B cell (primary cell): ENCODE measurements at regions not wholly inside any gene's neighbourhood (a gene's known extent, or its start where the extent isn't known, plus 50 kb on each side); places are given as distances from the start of the nearest gene placed in this dataset.

Experiments used
- ATAC-seq: fragments of 200-7000 bp; cut with Tn5 transposase; one replicate; pipeline ENCODE4 v1.10.0; 2021; ENCODE audit warnings: low read depth, mild to moderate bottlenecking, moderate number of reproducible peaks, moderate library complexity
- CTCF ChIA-PET: fragments of 350-600 bp; sonication (Branson Sonifier 250); formaldehyde crosslinking; loops from one replicate; lab custom pipeline; 2021; ENCODE audit warnings: antibody characterized with exemption, inconsistent platforms; lab: Charles Lee
- POLR2A ChIA-PET: fragments of 350-600 bp; sonication (Branson Sonifier 250); formaldehyde crosslinking; loops from one replicate; lab custom pipeline; 2021; ENCODE audit warnings: antibody characterized with exemption; lab: Charles Lee
- DNase-seq: peaks from one replicate; pipeline ENCODE4 v3.0.0; 2013
- H2AFZ ChIP-seq: 2 replicates; pipeline ENCODE4 v1.6.1; 2012; ENCODE audit warnings: mild to moderate bottlenecking, low read depth, low read length; ENCODE audit not compliant: insufficient read depth, poor library complexity, severe bottlenecking
- H3K27ac ChIP-seq, 2 donors: 1 replicate in 1 of 2; 2 replicates in 1 of 2; pipeline ENCODE4 v1.5.1; 2012 to 2013; ENCODE audit warnings: low read length in 2 of 2, mild to moderate bottlenecking in 2 of 2, moderate library complexity in 1 of 2
- H3K27me3 ChIP-seq, 4 experiments: fragments of 200-600 bp in 1 of 4; sonication (generic) in 1 of 4; replicated peaks in 1 of 4; 1 replicate in 2 of 4; 2 replicates in 2 of 4; pipeline versions ENCODE4 v1.6.1 to v1.7.0; 2013 to 2016; ENCODE audit warnings: low read length in 3 of 4, mild to moderate bottlenecking in 2 of 4, mixed read lengths in 1 of 4, moderate library complexity in 1 of 4; ENCODE audit not compliant: insufficient read depth in 4 of 4, control insufficient read depth in 3 of 4; ENCODE audit errors: control extremely low read depth in 1 of 4
- H3K36me3 ChIP-seq, 2 experiments: replicated peaks in 1 of 2; 1 replicate in 1 of 2; 2 replicates in 1 of 2; pipeline versions ENCODE4 v1.6.1 to v1.7.1; 2013; ENCODE audit warnings: low read length in 1 of 2; ENCODE audit not compliant: insufficient read depth in 2 of 2, control insufficient read depth in 1 of 2; ENCODE audit errors: control extremely low read depth in 1 of 2, extremely low read depth in 1 of 2
- H3K4me1 ChIP-seq, 2 donors: fragments of 200-600 bp in 1 of 2; sonication (generic) in 1 of 2; 1 replicate in 1 of 2; 2 replicates in 1 of 2; pipeline versions ENCODE4 v1.5.1 to v1.6.1; 2013 to 2017; ENCODE audit warnings: low read length in 2 of 2; ENCODE audit not compliant: control insufficient read depth in 2 of 2, insufficient read depth in 2 of 2
- H3K4me2 ChIP-seq: replicated peaks from 2 replicates; pipeline ENCODE3; 2012; ENCODE audit warnings: mild to moderate bottlenecking, low read depth, low read length; ENCODE audit not compliant: poor library complexity, severe bottlenecking
- H3K4me3 ChIP-seq, 5 experiments: fragments of 200-600 bp in 1 of 5; sonication (generic) in 1 of 5; 1 replicate in 3 of 5; 2 replicates in 2 of 5; pipeline versions ENCODE4 v1.5.1 to v1.7.0; 2011 to 2016; ENCODE audit warnings: low read length in 4 of 5, mild to moderate bottlenecking in 4 of 5, low read depth in 2 of 5, control low read depth in 1 of 5, moderate library complexity in 1 of 5; ENCODE audit not compliant: insufficient read depth in 1 of 5; ENCODE audit errors: control extremely low read depth in 1 of 5, extremely low read depth in 1 of 5
- H3K79me2 ChIP-seq: fragments of 200-600 bp; sonication (generic); one replicate; pipeline ENCODE4 v1.6.0; 2016; ENCODE audit warnings: low read length; ENCODE audit not compliant: control insufficient read depth, insufficient read depth
- H3K9ac ChIP-seq: fragments of 200-600 bp; sonication (generic); 2 replicates; pipeline ENCODE4 v1.6.1; 2017; ENCODE audit warnings: mild to moderate bottlenecking, low read length, moderate library complexity
- H3K9me3 ChIP-seq, 3 donors: one replicate each; pipeline versions ENCODE4 v1.6.1 to v1.7.1; 2013; ENCODE audit warnings: low read length in 2 of 3; ENCODE audit not compliant: control insufficient read depth in 2 of 3, insufficient read depth in 1 of 3; ENCODE audit errors: control extremely low read depth in 1 of 3
- H4K20me1 ChIP-seq: 2 replicates; pipeline ENCODE4 v1.6.0; 2012; ENCODE audit warnings: mild to moderate bottlenecking, low read length; ENCODE audit not compliant: insufficient read depth, control insufficient read depth, poor library complexity, severe bottlenecking
- H3K27ac Mint-ChIP-seq: one replicate; pipeline ENCODE4 v1.8.0; 2021; ENCODE audit warnings: mixed read lengths
- H3K27me3 Mint-ChIP-seq: one replicate; pipeline ENCODE4 v1.8.0; 2021; ENCODE audit warnings: mixed read lengths
- H3K4me1 Mint-ChIP-seq: one replicate; pipeline ENCODE4 v1.8.0; 2021; ENCODE audit warnings: mixed read lengths
- H3K4me3 Mint-ChIP-seq: one replicate; pipeline ENCODE4 v1.8.0; 2021; ENCODE audit warnings: mixed read lengths
- H3K9me3 Mint-ChIP-seq: one replicate; pipeline ENCODE4 v1.8.0; 2022; ENCODE audit warnings: mixed read lengths; ENCODE audit not compliant: insufficient read depth
- EZH2 ChIP-seq: IDR thresholded peaks from 2 replicates; pipeline ENCODE4 v1.6.1; 2012; ENCODE audit warnings: borderline replicate concordance, low read depth, mild to moderate bottlenecking, moderate library complexity, low read length; ENCODE audit not compliant: insufficient read depth, poor library complexity, severe bottlenecking
- WGBS: methylation state at CpG from one replicate; pipeline ENCODE4 v1.1.5; 2013; ENCODE audit warnings: missing lambda C conversion rate; ENCODE audit not compliant: insufficient coverage; 5-methylcytosine and 5-hydroxymethylcytosine counted together
- intact Hi-C: fragments of 100-400 bp; cut with micrococcal nuclease; formaldehyde crosslinking; loops from one replicate; pipeline ENCODE4 v1.10.0; 2022
- TF ChIP-seq, protein P1 (sequence below): fragments of 200-600 bp; IDR thresholded peaks from one replicate; pipeline ENCODE4 v1.8.0; 2022; ENCODE audit warnings: antibody characterized with exemption, mild to moderate bottlenecking

GRCh38 chr13:95375706-95376105 is 74.5 kb upstream of the ABCC4 start:
- intact Hi-C loops = no loop called here
- POLR2A ChIA-PET = no interaction called here
- no peaks in the 10 kb centered on the region for H4K20me1 ChIP-seq
- no peaks in the 10 kb centered on the region for H3K79me2 ChIP-seq
- no peak overlapping the region for H3K4me3 ChIP-seq
- Mint-ChIP-seq H3K27ac (no peak overlapping the region), H3K27me3 (peaks cover 21% of the 10 kb centered on the region), H3K4me1 (peaks cover 4% of the 10 kb centered on the region), H3K9me3 (no peaks in the 10 kb centered on the region), H3K4me3 (no peak overlapping the region)
- H3K27me3 ChIP-seq = peaks cover 0 to 9% (median 1%) of the 10 kb centered on the region in 4 experiments
- H2AFZ ChIP-seq = no peak overlapping the region
- H3K36me3 ChIP-seq = no peaks in the 10 kb centered on the region
- H3K9ac ChIP-seq = no peak overlapping the region
- DNase-seq (no peak), ATAC-seq (no peak)
- no peak overlapping the region for H3K4me2 ChIP-seq
- no peak overlapping the region for H3K27ac ChIP-seq
- H3K4me1 ChIP-seq = peaks cover 0 to 3% of the 10 kb centered on the region in 2 donors
- 0% methylated on average over 1 of the region's 1 CpG for WGBS
- TF ChIP-seq, protein P1, sequence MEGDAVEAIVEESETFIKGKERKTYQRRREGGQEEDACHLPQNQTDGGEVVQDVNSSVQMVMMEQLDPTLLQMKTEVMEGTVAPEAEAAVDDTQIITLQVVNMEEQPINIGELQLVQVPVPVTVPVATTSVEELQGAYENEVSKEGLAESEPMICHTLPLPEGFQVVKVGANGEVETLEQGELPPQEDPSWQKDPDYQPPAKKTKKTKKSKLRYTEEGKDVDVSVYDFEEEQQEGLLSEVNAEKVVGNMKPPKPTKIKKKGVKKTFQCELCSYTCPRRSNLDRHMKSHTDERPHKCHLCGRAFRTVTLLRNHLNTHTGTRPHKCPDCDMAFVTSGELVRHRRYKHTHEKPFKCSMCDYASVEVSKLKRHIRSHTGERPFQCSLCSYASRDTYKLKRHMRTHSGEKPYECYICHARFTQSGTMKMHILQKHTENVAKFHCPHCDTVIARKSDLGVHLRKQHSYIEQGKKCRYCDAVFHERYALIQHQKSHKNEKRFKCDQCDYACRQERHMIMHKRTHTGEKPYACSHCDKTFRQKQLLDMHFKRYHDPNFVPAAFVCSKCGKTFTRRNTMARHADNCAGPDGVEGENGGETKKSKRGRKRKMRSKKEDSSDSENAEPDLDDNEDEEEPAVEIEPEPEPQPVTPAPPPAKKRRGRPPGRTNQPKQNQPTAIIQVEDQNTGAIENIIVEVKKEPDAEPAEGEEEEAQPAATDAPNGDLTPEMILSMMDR = no peak
- H3K9me3 ChIP-seq = no peaks in the 10 kb centered on the region
- CTCF ChIA-PET = interaction anchor here (10.9 kb wide), 1 partner anchor 185 kb away, joined by 212 read pairs; no protein-coding TSS in a partner anchor

DNA sequence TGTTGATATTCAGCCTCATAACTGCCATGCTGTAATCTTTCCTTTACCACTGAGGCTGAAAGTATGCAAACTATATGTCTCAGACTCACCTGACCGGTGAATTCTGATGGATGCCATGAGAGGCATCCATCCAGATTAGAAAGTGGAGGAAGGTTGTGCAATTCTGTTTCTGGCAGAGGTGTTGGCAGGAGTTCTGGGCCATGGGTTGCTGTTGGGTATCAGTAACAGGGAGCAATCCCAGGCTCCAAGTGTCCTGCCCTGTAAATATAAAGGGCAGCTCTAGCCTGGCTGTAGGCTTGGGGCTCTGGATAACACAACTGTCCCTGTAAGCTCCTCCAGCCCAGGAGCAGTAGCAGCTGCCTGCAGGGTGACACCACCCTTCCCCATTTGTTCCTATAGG is 77.4 kb upstream of the ABCC4 start:
- Histone ChIP-seq H3K4me1 (peaks cover 0 to 8% of the 10 kb centered on the region in 2 donors), H3K79me2 (no peaks in the 10 kb centered on the region), H3K27ac (no peak overlapping the region), H3K9ac (no peak overlapping the region), H3K9me3 (no peaks in the 10 kb centered on the region), H2AFZ (no peak overlapping the region), H3K27me3 (peaks cover 0 to 22% (median 6%) of the 10 kb centered on the region in 4 experiments), H4K20me1 (no peaks in the 10 kb centered on the region), H3K36me3 (no peaks in the 10 kb centered on the region), H3K4me2 (no peak overlapping the region), H3K4me3 (no peak overlapping the region)
- WGBS = 83% methylated on average over 1 of the region's 1 CpG
- ChIA-PET POLR2A (interaction anchor here (0.7 kb wide), 1 partner anchor 704 kb away, joined by 6 read pairs; no protein-coding TSS in a partner anchor), CTCF (interaction anchor here (0.6 to 10.9 kb wide), 5 partner anchors 12 to 188 kb away, joined by 3 to 212 read pairs (median 4); no protein-coding TSS in a partner anchor)
- peaks cover 8% of the 10 kb centered on the region for H3K4me1 Mint-ChIP-seq
- no peak for DNase-seq
- no peak for ATAC-seq
- no peak overlapping the region for H3K4me3 Mint-ChIP-seq
- H3K27ac Mint-ChIP-seq = no peak overlapping the region
- intact Hi-C loops = no loop called here
- H3K27me3 Mint-ChIP-seq = peaks cover 29% of the 10 kb centered on the region
- TF ChIP-seq EZH2 = no peak
- TF ChIP-seq, protein P1 = no peak
- no peaks in the 10 kb centered on the region for H3K9me3 Mint-ChIP-seq
